ENCODE measurements at regions not wholly inside any gene's neighbourhood (a gene's known extent, or its start where the extent isn't known, plus 50 kb on each side); places are given as distances from the start of the nearest gene placed in this dataset.
A peak's percentile ranks its signal among the peaks of the same experiment; 100 is the strongest.

- DNase-seq (ENCODE audit: insufficient read length, low spot score) (no peak), FAIRE-seq (peak; percentile 61)
- TF ChIP-seq CTCF (IDR thresholded peaks at IDR 0.05; ENCODE audit: insufficient read depth, missing control alignments), result no peak
These were observed 314.6 kb upstream of the ZNF717 start for GRCh38 chr3:76099956-76100355.

- TF ChIP-seq CTCF (IDR thresholded peaks at IDR 0.05; ENCODE audit: insufficient read depth, missing control alignments), result peak; percentile 84
- DNase-seq (ENCODE audit: insufficient read length, low spot score) (no peak), FAIRE-seq (peak; percentile 92)
These were observed 322.7 kb upstream of the ZNF717 start for GRCh38 chr3:76107935-76108570.

GRCh38 chr3:76111808-76112207 lies 326.5 kb upstream of the ZNF717 start:
- DNase-seq (ENCODE audit: insufficient read length, low spot score) (no peak), FAIRE-seq (no peak)
- no peak for TF ChIP-seq CTCF (IDR thresholded peaks at IDR 0.05; ENCODE audit: insufficient read depth, missing control alignments)

GRCh38 chr3:76122007-76122406 lies 336.7 kb upstream of the ZNF717 start:
- FAIRE-seq (no peak), DNase-seq (ENCODE audit: insufficient read length, low spot score) (no peak)
- TF ChIP-seq CTCF (IDR thresholded peaks at IDR 0.05; ENCODE audit: insufficient read depth, missing control alignments), result no peak

- TF ChIP-seq CTCF (IDR thresholded peaks at IDR 0.05; ENCODE audit: insufficient read depth, missing control alignments), result no peak
- FAIRE-seq (no peak), DNase-seq (ENCODE audit: insufficient read length, low spot score) (no peak)
These were observed 344.1 kb upstream of the ZNF717 start for GRCh38 chr3:76129441-76129840.

GRCh38 chr3:76131396-76132153 lies 346.2 kb upstream of the ZNF717 start:
- DNase-seq (ENCODE audit: insufficient read length, low spot score), result no peak
- TF ChIP-seq CTCF (IDR thresholded peaks at IDR 0.05; ENCODE audit: insufficient read depth, missing control alignments), result no peak
- peak; percentile 21 for FAIRE-seq

GRCh38 chr3:76132154-76132470 lies 346.8 kb upstream of the ZNF717 start:
- DNase-seq (ENCODE audit: insufficient read length, low spot score), result no peak
- no peak for FAIRE-seq
- TF ChIP-seq CTCF (IDR thresholded peaks at IDR 0.05; ENCODE audit: insufficient read depth, missing control alignments), result no peak

Data from D721Med (cell line).